Loucy (cell line): ENCODE measurements at regions not wholly inside any gene's neighbourhood (a gene's known extent, or its start where the extent isn't known, plus 50 kb on each side); places are given as distances from the start of the nearest gene placed in this dataset.

Experiments
- H2AFZ ChIP-seq: fragments of 200-600 bp; sonication (generic); 2 replicates; pipeline ENCODE4 v1.6.0; 2016; ENCODE audit warnings: antibody characterized with exemption, mild to moderate bottlenecking, low read length, moderate library complexity
- H3F3A ChIP-seq: fragments of 200-600 bp; 2 replicates; pipeline ENCODE4 v1.6.0; 2016; ENCODE audit warnings: antibody characterized with exemption, low read depth, mild to moderate bottlenecking
- H3K27me3 ChIP-seq: fragments of 200-600 bp; sonication (generic); 2 replicates; pipeline ENCODE4 v1.6.1; 2014; ENCODE audit warnings: low read length, mild to moderate bottlenecking; ENCODE audit not compliant: insufficient read depth, poor library complexity, severe bottlenecking
- H3K36me3 ChIP-seq: fragments of 200-600 bp; sonication (generic); 2 replicates; pipeline ENCODE4 v1.6.1; 2016; ENCODE audit warnings: low read length; ENCODE audit not compliant: insufficient read depth
- H3K4me1 ChIP-seq: fragments of 200-600 bp; sonication (generic); 2 replicates; pipeline ENCODE4 v1.5.1; 2014; ENCODE audit warnings: low read length, mild to moderate bottlenecking; ENCODE audit not compliant: insufficient read depth, poor library complexity, severe bottlenecking
- H3K4me2 ChIP-seq: fragments of 200-600 bp; sonication (generic); 2 replicates; pipeline ENCODE4 v1.6.0; 2014; ENCODE audit warnings: antibody characterized with exemption, low read length, low read depth, mild to moderate bottlenecking; ENCODE audit not compliant: poor library complexity, severe bottlenecking
- H3K4me3 ChIP-seq: fragments of 200-600 bp; sonication (generic); 2 replicates; pipeline ENCODE4 v1.5.1; 2014; ENCODE audit warnings: low read length, mild to moderate bottlenecking, mixed read lengths; ENCODE audit not compliant: poor library complexity, severe bottlenecking
- H3K79me2 ChIP-seq: fragments of 200-600 bp; sonication (generic); 2 replicates; pipeline ENCODE4 v1.6.1; 2014; ENCODE audit warnings: low read length; ENCODE audit not compliant: insufficient read depth
- H3K9ac ChIP-seq: fragments of 200-600 bp; sonication (generic); 2 replicates; pipeline ENCODE4 v1.6.0; 2014; ENCODE audit warnings: mild to moderate bottlenecking, low read depth, low read length, moderate library complexity; ENCODE audit not compliant: poor library complexity, severe bottlenecking
- H3K9me2 ChIP-seq: fragments of 200-600 bp; sonication (generic); replicated peaks from 2 replicates; pipeline ENCODE4 v1.6.1; 2016; ENCODE audit warnings: low read depth, low read length, mixed read lengths
- H3K9me3 ChIP-seq: fragments of 200-600 bp; sonication (generic); 2 replicates; pipeline ENCODE4 v1.6.1; 2014; ENCODE audit warnings: mild to moderate bottlenecking, antibody characterized with exemption, low read length, low read depth; ENCODE audit not compliant: insufficient read depth
- H4K20me1 ChIP-seq: fragments of 200-600 bp; sonication (generic); 2 replicates; pipeline ENCODE4 v1.6.0; 2014; ENCODE audit warnings: antibody characterized with exemption, low read length, mild to moderate bottlenecking; ENCODE audit not compliant: insufficient read depth, poor library complexity, severe bottlenecking
- CTCF ChIP-seq: fragments of 200-600 bp; sonication (generic); conservative IDR thresholded peaks from 2 replicates; pipeline ENCODE4 v1.5.1; 2014; ENCODE audit warnings: mild to moderate bottlenecking, antibody characterized with exemption, low read length
- EZH2phosphoT487 ChIP-seq: fragments of 200-600 bp; IDR thresholded peaks from 2 replicates; pipeline ENCODE4 v1.6.1; 2018; ENCODE audit warnings: antibody characterized with exemption, mild to moderate bottlenecking, moderate library complexity, borderline replicate concordance

- Histone ChIP-seq H3F3A (no peaks in the 10 kb centered on the region), H3K36me3 (no peaks in the 10 kb centered on the region), H3K4me1 (no peaks in the 10 kb centered on the region), H3K9me3 (peaks cover 25% of the 10 kb centered on the region; the same call in 1 of the 2 replicates), H3K9me2 (no peaks in the 10 kb centered on the region), H3K4me3 (no peak overlapping the region), H4K20me1 (no peaks in the 10 kb centered on the region), H3K79me2 (no peaks in the 10 kb centered on the region), H3K27me3 (no peaks in the 10 kb centered on the region), H3K9ac (no peak overlapping the region), H2AFZ (no peak overlapping the region), H3K4me2 (no peak overlapping the region)
- TF ChIP-seq CTCF (no peak), EZH2phosphoT487 (no peak)
Measured at GRCh38 chr11:70508231-70508480, 109.8 kb downstream of the CTTN start.

GRCh38 chr11:70509476-70509875, 111.1 kb downstream of the CTTN start:
- H3K9me3 ChIP-seq: peaks cover 26% of the 10 kb centered on the region; the same call in 1 of the 2 replicates
- H3K4me3 ChIP-seq: no peak overlapping the region
- no peaks in the 10 kb centered on the region for H3K4me1 ChIP-seq
- no peaks in the 10 kb centered on the region for H3K27me3 ChIP-seq
- H3K36me3 ChIP-seq: no peaks in the 10 kb centered on the region
- no peak for TF ChIP-seq EZH2phosphoT487
- TF ChIP-seq CTCF: no peak
- H3K9ac ChIP-seq: no peak overlapping the region
- H3F3A ChIP-seq: no peaks in the 10 kb centered on the region
- no peak overlapping the region for H3K4me2 ChIP-seq
- H3K79me2 ChIP-seq: no peaks in the 10 kb centered on the region
- no peaks in the 10 kb centered on the region for H3K9me2 ChIP-seq
- H2AFZ ChIP-seq: no peak overlapping the region
- no peaks in the 10 kb centered on the region for H4K20me1 ChIP-seq

- no peaks in the 10 kb centered on the region for H4K20me1 ChIP-seq
- H3K79me2 ChIP-seq: no peaks in the 10 kb centered on the region
- H3K9ac ChIP-seq: no peak overlapping the region
- H3K9me3 ChIP-seq: peaks cover 26% of the 10 kb centered on the region; the same call in 1 of the 2 replicates
- no peak for TF ChIP-seq CTCF
- H3F3A ChIP-seq: no peaks in the 10 kb centered on the region
- H3K4me1 ChIP-seq: no peaks in the 10 kb centered on the region
- no peak overlapping the region for H3K4me3 ChIP-seq
- no peaks in the 10 kb centered on the region for H3K9me2 ChIP-seq
- H3K36me3 ChIP-seq: no peaks in the 10 kb centered on the region
- H3K4me2 ChIP-seq: no peak overlapping the region
- no peaks in the 10 kb centered on the region for H3K27me3 ChIP-seq
- no peak overlapping the region for H2AFZ ChIP-seq
Measured at GRCh38 chr11:70510106-70510505, 111.8 kb downstream of the CTTN start.
